ENCODE measurements at regions not wholly inside any gene's neighbourhood (a gene's known extent, or its start where the extent isn't known, plus 50 kb on each side); places are given as distances from the start of the nearest gene placed in this dataset.

DNA sequence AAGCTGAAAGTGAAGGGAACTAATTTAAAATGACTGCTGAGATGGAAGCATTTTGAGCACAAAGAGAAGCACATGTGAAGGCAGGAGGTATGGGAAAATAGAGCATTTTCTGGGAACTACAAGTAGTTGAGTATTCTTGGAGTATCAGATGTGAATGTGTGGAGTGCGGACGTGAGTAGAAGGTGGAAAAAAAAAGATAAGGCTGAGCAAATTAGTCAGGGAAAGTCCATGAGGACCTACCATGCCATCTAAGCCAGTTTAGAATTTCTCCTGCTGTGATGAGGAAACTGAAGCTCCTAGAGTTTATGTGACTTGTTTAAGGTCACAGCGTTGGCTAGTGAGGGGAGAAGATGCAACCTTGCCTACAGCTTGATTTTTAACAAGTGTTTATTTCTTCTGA lies 578.1 kb upstream of the MIR17HG start:
- no peak for DNase-seq (ENCODE audit: low read depth, low spot score)

DNA sequence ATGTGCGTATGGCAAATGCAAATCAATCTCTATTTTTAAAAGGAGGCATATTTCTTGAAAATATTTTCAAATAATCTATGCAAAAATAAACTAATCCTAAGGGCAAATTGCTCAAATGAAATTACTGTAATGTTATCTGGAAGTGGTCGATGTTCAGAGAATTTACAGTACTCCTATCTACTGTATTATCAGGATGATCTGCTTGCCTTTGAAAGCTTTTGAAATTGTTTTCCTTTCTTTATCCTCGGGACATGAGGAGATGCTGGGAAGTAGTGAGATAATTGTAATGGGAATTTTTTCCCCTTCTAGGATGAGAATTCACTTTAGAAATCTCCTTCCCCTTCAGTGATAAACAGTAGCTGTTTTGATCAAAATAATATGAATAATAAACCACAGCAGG lies 577.2 kb upstream of the MIR17HG start:
- DNase-seq (ENCODE audit: low read depth, low spot score): no peak

- DNase-seq (ENCODE audit: low read depth, low spot score): no peak
Measured at GRCh38 chr13:90773681-90774080, 573.8 kb upstream of the MIR17HG start.

- DNase-seq (ENCODE audit: low read depth, low spot score): no peak
Measured at GRCh38 chr13:90776051-90776748, 571.3 kb upstream of the MIR17HG start.

DNA sequence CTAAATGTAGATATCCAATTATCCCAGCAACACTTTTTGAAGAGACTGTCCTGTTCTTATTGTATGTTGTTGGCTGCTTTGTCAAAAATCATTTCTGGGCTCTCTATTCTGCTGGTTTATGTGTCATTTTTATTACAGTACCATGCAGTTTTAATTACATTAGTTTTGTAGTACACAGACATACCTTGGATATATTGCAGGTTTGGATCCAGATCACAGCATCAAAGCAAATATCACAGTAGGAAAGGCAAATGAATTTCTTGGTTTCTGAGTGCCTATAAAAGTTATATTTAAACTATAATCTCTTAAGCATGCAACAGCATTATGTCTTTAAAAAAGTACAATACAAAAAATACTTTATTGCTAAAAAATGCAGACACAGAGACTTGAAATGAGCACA lies 564.2 kb upstream of the MIR17HG start:
- DNase-seq (ENCODE audit: low read depth, low spot score): no peak

DNA sequence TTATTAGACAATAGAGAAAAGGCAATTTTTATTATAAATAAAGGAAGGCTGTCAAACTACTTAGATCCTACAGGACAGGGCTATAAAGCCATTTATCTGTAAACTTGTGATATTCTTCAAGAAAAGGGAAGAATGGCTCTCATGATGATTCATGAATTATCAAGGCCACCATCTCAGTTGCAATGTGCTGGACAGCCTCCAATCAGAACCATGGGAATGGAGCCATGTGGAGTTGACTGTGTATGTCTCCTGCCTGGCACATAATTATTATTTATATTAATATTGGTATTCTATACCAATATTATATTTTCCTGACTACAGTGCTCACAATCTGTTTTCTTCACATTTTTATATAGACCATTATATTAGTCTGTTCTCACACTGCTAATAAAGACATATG lies 560.5 kb upstream of the MIR17HG start:
- DNase-seq (ENCODE audit: low read depth, low spot score): no peak

DNA sequence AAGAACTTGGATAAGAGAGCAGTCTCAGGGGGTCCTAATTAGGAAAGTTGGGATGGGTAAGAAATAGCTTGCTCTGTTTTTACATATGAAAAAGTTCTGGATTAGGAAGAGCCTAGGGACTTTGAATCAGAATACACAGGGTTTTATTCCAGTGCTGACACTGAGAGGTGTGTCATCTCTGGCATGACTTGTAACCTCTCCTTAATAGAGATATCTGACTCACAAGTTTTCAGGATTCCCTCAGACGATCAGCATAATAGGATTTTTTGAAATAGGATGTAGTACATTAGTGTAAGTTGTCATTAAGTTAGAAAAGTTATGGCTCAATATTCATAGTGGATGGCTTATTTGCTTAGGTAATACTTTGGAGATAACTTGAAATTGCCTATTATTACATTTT lies 555.2 kb upstream of the MIR17HG start:
- DNase-seq (ENCODE audit: low read depth, low spot score): no peak

DNA sequence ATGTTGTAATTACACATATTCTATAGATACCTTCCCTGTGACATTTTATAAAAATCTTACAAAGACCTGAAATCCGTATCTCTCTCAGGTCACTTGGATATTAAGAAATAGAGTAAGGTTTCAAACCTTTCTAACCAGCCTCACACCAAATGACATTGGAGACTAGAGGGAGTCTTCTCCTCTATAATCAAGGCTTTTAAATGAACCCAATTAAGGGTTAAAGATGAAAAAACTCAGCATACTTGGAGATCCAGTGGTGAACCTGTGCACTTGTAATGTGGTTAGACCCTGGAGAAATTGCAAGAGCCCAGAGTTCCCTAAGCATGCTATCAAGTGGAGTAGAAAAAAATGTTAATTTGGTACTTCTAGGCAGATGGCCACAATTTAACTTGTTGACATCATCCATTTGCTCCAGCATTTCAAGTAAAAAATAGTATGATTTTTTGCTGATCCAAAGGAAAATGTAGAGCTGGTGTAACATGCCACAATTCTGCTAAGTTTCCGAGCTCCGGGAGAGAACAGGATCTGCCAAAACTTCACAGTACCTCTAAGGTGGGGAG lies 554.1 kb upstream of the MIR17HG start:
- no peak for DNase-seq (ENCODE audit: low read depth, low spot score)

DNA sequence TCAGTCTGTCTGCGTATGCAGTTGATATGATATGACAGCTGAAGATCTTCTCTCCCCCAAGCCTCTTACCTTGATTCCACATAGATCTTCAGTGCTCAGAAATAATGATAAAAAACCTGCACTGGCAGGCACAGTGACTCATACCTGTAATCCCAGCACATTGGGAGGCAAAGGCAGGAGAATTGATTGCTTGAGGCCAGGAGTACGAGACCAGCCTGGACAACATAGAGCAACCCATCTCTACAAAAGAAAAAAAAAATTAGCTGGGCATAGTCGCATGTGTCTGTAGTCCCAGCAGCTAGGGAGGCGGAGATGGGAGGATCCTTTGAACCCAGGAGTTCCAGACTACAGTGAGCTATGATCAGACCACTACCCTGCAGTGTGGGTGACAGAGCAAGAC lies 551.0 kb upstream of the MIR17HG start:
- no peak for DNase-seq (ENCODE audit: low read depth, low spot score)

GRCh38 chr13:90797335-90797734 lies 550.2 kb upstream of the MIR17HG start:
- no peak for DNase-seq (ENCODE audit: low read depth, low spot score)

DNA sequence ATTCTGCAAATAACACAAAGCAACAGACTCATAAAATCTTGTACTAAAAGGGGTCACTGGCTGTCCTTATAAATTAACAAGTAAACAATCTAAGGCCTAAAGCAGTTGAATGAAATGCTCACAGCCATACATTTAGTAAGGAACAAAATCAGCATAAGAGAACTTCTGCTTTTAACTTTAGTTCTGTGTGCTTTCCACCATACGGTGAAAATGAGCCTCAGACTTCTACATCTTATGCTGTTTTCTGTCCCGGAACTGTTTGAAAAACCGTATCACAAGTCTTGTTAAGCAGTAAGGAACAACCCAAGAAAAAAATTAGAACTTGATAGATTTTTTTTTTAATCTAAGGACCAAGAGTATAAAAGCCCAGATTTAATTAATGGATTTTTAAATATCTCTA lies 549.1 kb upstream of the MIR17HG start:
- no peak for DNase-seq (ENCODE audit: low read depth, low spot score)

DNA sequence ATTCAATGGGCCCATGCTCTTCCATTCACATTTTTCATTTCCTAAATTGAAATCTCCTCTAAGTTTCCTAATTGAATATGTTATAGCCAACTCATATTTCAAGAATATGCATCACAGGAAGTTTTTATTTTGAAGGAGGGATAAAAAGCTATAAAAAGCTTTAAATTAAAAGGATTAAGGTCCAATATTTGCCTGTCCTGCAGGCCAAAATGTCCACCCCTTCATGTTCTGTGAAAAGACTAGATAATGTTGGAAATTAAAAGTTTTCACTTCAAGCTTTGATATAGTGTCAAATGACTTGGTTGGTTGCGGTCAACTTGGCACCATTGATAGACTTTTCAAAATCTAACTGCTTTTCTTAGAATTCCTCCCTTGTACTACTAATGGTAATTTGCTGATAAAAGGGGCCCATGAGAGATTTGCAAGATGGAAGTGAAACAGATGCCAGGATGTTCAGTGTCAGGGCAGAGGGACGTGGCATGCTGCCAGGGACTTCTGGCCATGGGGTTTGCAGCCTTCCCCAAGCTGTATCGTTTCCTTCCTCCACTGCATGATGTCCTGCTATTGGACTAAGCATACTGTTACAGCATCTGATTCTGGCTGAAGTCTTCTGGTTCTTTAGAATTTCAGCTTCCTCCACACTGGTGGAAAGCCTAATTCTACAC lies 547.3 kb upstream of the MIR17HG start:
- DNase-seq (ENCODE audit: low read depth, low spot score): no peak

GRCh38 chr13:90801621-90802020 lies 545.9 kb upstream of the MIR17HG start:
- no peak for DNase-seq (ENCODE audit: low read depth, low spot score)

DNA sequence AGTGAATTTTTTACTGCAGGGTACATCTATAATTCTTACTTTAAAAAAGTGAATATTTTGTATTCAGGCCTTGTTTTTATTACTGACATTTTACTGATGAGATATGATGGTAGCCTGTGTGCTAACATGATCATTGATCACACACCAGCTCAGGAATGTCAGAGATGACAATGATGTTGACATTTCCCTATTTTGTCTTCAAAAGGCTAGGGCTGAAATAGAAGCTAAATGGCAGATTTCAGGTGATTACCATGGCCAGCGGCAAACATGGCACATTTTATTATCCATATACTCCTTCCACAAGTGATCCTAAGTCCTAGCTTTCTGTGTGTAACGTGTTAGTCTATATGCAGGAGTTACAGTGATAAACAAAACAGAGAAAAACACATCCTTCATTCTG lies 544.3 kb upstream of the MIR17HG start:
- DNase-seq (ENCODE audit: low read depth, low spot score): no peak

GRCh38 chr13:90806016-90806615 lies 541.4 kb upstream of the MIR17HG start:
- DNase-seq (ENCODE audit: low read depth, low spot score): no peak

- DNase-seq (ENCODE audit: low read depth, low spot score): no peak
Measured at GRCh38 chr13:90806892-90807291, 540.6 kb upstream of the MIR17HG start.

GRCh38 chr13:90808838-90809237 lies 538.6 kb upstream of the MIR17HG start:
- no peak for DNase-seq (ENCODE audit: low read depth, low spot score)

GRCh38 chr13:90824032-90824431 lies 523.5 kb upstream of the MIR17HG start:
- no peak for DNase-seq (ENCODE audit: low read depth, low spot score)

DNA sequence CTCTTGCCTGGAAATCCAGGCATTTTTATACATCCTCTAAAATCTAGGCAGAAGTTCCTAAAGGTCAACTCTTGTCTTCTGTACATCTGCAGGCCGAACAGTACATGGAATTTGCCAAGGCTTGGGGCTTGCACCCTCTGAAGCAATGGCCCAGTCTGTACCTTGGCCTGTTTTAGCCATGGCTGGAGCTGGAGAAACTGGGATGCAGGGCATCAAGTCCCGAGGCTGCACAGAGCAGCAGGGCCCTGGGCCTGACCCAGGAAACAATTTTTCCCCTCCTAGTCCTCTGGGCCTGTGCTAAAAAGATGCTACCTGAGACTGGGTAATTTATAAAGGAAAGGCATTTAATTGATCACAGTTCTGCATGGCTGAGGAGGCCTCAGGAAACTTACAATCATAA lies 520.8 kb upstream of the MIR17HG start:
- no peak for DNase-seq (ENCODE audit: low read depth, low spot score)

DNA sequence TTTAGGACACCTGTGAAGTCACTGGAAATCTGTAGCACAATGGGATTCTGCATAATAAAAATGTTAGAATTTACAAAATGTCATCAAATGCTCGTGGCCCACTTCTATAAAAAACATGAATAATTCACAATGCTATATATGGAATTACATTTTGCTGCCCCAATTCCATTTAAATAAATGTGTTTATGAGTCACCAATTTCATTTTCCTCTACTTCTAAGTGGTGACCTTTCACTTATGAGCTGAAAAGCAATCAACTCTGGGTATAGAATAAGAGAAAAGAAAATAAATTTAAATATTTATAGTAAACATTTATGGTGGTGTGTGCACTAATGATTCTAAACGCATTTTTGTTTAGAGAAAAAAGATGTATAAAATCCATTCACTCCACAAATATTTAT lies 516.7 kb upstream of the MIR17HG start:
- DNase-seq (ENCODE audit: low read depth, low spot score): no peak

DNA sequence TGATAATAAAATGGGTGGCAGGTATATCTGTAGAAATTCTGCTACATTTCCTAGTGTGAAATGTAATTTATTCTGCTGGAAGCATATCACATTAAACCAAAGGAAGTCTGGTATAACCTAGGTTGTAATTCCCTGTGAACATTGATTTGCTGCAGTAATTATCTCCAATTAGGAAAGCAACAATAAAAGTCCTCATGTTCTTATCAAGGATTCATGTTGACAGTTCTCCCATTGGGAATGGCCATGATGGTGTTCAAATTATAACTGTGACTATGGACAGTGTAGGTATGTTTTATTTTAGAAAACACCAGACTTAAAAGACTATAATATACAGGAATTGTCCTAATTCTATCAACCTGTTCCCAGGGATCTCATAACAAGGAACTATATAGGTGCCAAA lies 513.5 kb upstream of the MIR17HG start:
- no peak for DNase-seq (ENCODE audit: low read depth, low spot score)

DNA sequence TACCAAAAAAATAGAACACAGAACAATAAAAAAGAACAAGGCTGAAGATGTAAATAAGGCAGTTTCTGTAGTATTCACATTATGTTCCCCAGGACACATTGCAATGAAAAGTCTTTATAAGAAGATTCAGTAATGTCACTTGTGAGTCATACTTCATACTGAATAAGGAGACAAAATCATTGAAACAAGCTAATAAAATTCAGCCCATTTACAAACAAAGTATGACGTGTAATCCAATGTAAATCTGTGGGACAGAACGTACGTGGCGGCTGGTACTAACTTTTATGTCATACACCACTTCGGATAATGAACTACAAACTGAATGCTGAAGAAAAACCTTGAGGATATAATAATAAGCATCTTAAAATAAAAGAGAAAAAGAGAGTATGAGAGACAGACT lies 512.8 kb upstream of the MIR17HG start:
- no peak for DNase-seq (ENCODE audit: low read depth, low spot score)

DNA sequence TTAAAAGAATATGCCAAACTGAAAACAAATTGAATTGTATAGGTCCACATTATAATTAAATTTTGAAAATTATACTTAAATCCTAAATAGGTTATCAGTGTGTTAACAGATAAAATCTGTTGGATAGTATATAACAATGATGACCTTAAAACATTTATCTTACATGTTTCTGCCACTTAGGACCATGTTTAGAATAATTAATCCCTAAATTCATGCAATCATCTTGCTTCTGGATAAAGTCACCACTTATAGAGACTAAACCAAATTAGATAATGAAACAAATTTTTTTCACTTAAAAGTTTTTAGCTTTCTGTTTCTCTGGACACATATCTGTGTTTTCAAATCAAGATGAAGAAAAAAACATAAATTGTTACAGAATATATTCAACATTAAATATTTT lies 511.7 kb upstream of the MIR17HG start:
- no peak for DNase-seq (ENCODE audit: low read depth, low spot score)

Measured in activated naive CD8-positive, alpha-beta T cell treated with anti-CD3 and anti-CD28 coated beads, Interleukin-2, amount 50 U/mL, for 16 hours (primary cell).